Gastrocnemius medialis (tissue), 4 donors: ENCODE measurements at regions not wholly inside any gene's neighbourhood (a gene's known extent, or its start where the extent isn't known, plus 50 kb on each side); places are given as distances from the start of the nearest gene placed in this dataset.

Experiments
- ATAC-seq, 2 donors: fragments of 150-250 bp; one replicate each; pipeline ENCODE4 v1.9.1; 2016
- DNase-seq, 2 donors: peaks; one replicate each; pipeline ENCODE4 v3.0.0-alpha.2; 2019
- H3K27ac ChIP-seq, 4 donors: fragments of 200-600 bp; sonication (generic); 1 replicate in 1 of 4; 2 replicates in 3 of 4; pipeline ENCODE4 v1.5.1; 2016 to 2018; ENCODE audit warnings: mild to moderate bottlenecking in 2 of 4, moderate library complexity in 1 of 4
- H3K27me3 ChIP-seq, 3 donors: fragments of 200-600 bp; sonication (generic) in 2 of 3; 1 replicate in 1 of 3; 2 replicates in 2 of 3; pipeline versions ENCODE4 v1.5.1 to v1.6.0; 2016 to 2019; ENCODE audit warnings: mild to moderate bottlenecking in 1 of 3, moderate library complexity in 1 of 3
- H3K36me3 ChIP-seq, 2 donors: fragments of 200-600 bp; sonication (generic) in 1 of 2; one replicate each; pipeline ENCODE4 v1.5.1; 2017 to 2018
- H3K4me1 ChIP-seq, 2 donors: fragments of 200-600 bp; sonication (generic) in 1 of 2; one replicate each; pipeline ENCODE4 v1.5.1; 2016 to 2017; ENCODE audit warnings: mild to moderate bottlenecking in 2 of 2
- H3K4me3 ChIP-seq, 4 donors: fragments of 200-600 bp; sonication (generic) in 3 of 4; 1 replicate in 1 of 4; 2 replicates in 3 of 4; pipeline ENCODE4 v1.5.1; 2016 to 2019; ENCODE audit warnings: mild to moderate bottlenecking in 2 of 4
- H3K9me3 ChIP-seq, 3 donors: fragments of 200-600 bp; sonication (generic) in 2 of 3; 1 replicate in 1 of 3; 2 replicates in 2 of 3; pipeline ENCODE4 v1.5.1; 2016 to 2019
- CTCF ChIP-seq, 5 experiments: fragments of 450-650 bp in 3 of 5; fragments of 200-600 bp in 2 of 5; sonication (generic) in 2 of 5; IDR thresholded peaks in 4 of 5; conservative IDR thresholded peaks in 1 of 5; 1 replicate in 4 of 5; 2 replicates in 1 of 5; pipeline ENCODE4 v1.5.1; 2016 to 2019; ENCODE audit warnings: antibody characterized with exemption in 5 of 5, mild to moderate bottlenecking in 3 of 5, moderate library complexity in 3 of 5
- POLR2A ChIP-seq, 2 donors: fragments of 450-650 bp; IDR thresholded peaks; one replicate each; pipeline ENCODE4 v1.6.1; 2017; ENCODE audit warnings: antibody characterized with exemption in 2 of 2, mild to moderate bottlenecking in 2 of 2, moderate library complexity in 2 of 2
- in situ Hi-C, 4 donors: fragments of 200-750 bp; cut with MboI; loops; one replicate each; pipeline versions ENCODE4 v1.15.0 to v1.8.0; 2017; ENCODE audit warnings: low sequenced_read_pairs in 4 of 4
- intact Hi-C: fragments of 100-400 bp; cut with DNase I; formaldehyde crosslinking; loops from one replicate; pipeline ENCODE4 v1.15.1; 2023; ENCODE audit warnings: low total_unique reads

- Histone ChIP-seq H3K4me1 (no peaks in the 10 kb centered on the region), H3K27ac (no peak overlapping the region), H3K9me3 (no peaks in the 10 kb centered on the region), H3K4me3 (no peak overlapping the region), H3K36me3 (no peaks in the 10 kb centered on the region), H3K27me3 (no peaks in the 10 kb centered on the region)
- in situ Hi-C loops (loop anchor here in 1 of 4 donors (25.0 kb wide), 1 partner anchor 112 kb away; no protein-coding TSS in a partner anchor), intact Hi-C loops (no loop called here)
- ATAC-seq (no peak), DNase-seq (no peak)
- no peak for TF ChIP-seq POLR2A (IDR thresholded peaks at IDR 0.05)
- no peak for TF ChIP-seq CTCF (IDR thresholded peaks at IDR 0.05 in 4 of 5, conservative IDR thresholded peaks at IDR 0.05 in 1 of 5)
These were observed 510.4 kb downstream of the TRIML1 start for GRCh38 chr4:188649635-188650034.

GRCh38 chr4:188650516-188650915, 511.3 kb downstream of the TRIML1 start:
- in situ Hi-C loops (no loop called here), intact Hi-C loops (no loop called here)
- no peak overlapping the region for H3K4me3 ChIP-seq
- TF ChIP-seq CTCF (IDR thresholded peaks at IDR 0.05 in 4 of 5, conservative IDR thresholded peaks at IDR 0.05 in 1 of 5) = no peak
- no peak for TF ChIP-seq POLR2A (IDR thresholded peaks at IDR 0.05)
- no peak overlapping the region for H3K27ac ChIP-seq
- no peaks in the 10 kb centered on the region for H3K36me3 ChIP-seq
- DNase-seq = no peak
- H3K27me3 ChIP-seq = no peaks in the 10 kb centered on the region
- H3K9me3 ChIP-seq = no peaks in the 10 kb centered on the region
- H3K4me1 ChIP-seq = no peaks in the 10 kb centered on the region
- ATAC-seq = no peak

GRCh38 chr4:188657365-188657764, 518.1 kb downstream of the TRIML1 start:
- Histone ChIP-seq H3K36me3 (no peaks in the 10 kb centered on the region), H3K4me1 (no peaks in the 10 kb centered on the region), H3K27me3 (no peaks in the 10 kb centered on the region), H3K27ac (no peak overlapping the region), H3K4me3 (no peak overlapping the region), H3K9me3 (no peaks in the 10 kb centered on the region)
- no peak for DNase-seq
- TF ChIP-seq POLR2A (IDR thresholded peaks at IDR 0.05) (no peak), CTCF (IDR thresholded peaks at IDR 0.05 in 4 of 5, conservative IDR thresholded peaks at IDR 0.05 in 1 of 5) (no peak)
- in situ Hi-C loops = no loop called here
- intact Hi-C loops = no loop called here
- no peak for ATAC-seq

DNA sequence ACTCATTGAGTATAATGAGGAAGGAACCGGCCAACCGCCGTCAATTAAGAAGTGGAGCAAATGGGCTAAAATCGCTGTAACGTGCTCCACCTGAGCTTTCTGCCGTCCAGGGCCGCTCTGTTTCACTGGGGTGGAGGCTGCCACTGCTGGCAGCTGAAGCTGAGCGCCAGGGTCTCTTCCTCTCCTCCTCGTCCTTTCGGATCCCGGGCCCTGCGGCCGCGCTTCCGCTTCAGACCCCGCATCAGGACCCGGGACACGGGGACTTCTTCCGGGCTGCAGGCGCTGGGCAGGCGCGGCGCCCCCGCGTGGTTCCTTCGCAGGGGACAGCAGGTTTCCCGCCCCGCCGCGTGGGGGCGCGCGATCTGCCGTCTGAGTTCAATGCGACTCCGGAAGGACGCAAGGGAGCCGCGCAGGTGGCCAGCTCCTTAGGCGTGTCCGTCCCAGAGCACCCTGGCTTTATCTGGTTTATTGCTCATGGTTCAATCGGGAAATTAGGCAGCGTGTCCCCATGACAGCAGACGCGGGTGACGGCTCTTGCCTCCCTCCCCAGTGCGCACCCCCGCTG, 519.8 kb downstream of the TRIML1 start:
- ATAC-seq = no peak
- Histone ChIP-seq H3K4me1 (no peaks in the 10 kb centered on the region), H3K36me3 (no peaks in the 10 kb centered on the region), H3K4me3 (no peak overlapping the region), H3K27ac (no peak overlapping the region), H3K27me3 (no peaks in the 10 kb centered on the region), H3K9me3 (no peaks in the 10 kb centered on the region)
- intact Hi-C loops = no loop called here
- in situ Hi-C loops = no loop called here
- no peak for DNase-seq
- TF ChIP-seq CTCF (IDR thresholded peaks at IDR 0.05 in 4 of 5, conservative IDR thresholded peaks at IDR 0.05 in 1 of 5) = no peak
- no peak for TF ChIP-seq POLR2A (IDR thresholded peaks at IDR 0.05)

GRCh38 chr4:188660796-188661195, 521.6 kb downstream of the TRIML1 start:
- Histone ChIP-seq H3K36me3 (no peaks in the 10 kb centered on the region), H3K4me1 (no peaks in the 10 kb centered on the region), H3K27me3 (no peaks in the 10 kb centered on the region), H3K4me3 (no peak overlapping the region), H3K27ac (no peak overlapping the region), H3K9me3 (no peaks in the 10 kb centered on the region)
- in situ Hi-C loops (no loop called here), intact Hi-C loops (no loop called here)
- no peak for ATAC-seq
- no peak for DNase-seq
- no peak for TF ChIP-seq CTCF (IDR thresholded peaks at IDR 0.05 in 4 of 5, conservative IDR thresholded peaks at IDR 0.05 in 1 of 5)
- no peak for TF ChIP-seq POLR2A (IDR thresholded peaks at IDR 0.05)
